GM12801 (cell line): ENCODE measurements at regions not wholly inside any gene's neighbourhood (a gene's known extent, or its start where the extent isn't known, plus 50 kb on each side); places are given as distances from the start of the nearest gene placed in this dataset.

Experiments
- CTCF ChIP-seq: IDR thresholded peaks from one replicate; pipeline ENCODE4 v1.5.1; 2011; ENCODE audit warnings: control low read depth; ENCODE audit not compliant: insufficient read length; ENCODE audit errors: extremely low read depth

GRCh38 chr1:221192055-221192454 lies 312.8 kb downstream of the HLX start:
- TF ChIP-seq CTCF = no peak

GRCh38 chr1:221200464-221200863 lies 321.2 kb downstream of the HLX start:
- no peak for TF ChIP-seq CTCF

GRCh38 chr1:221201773-221202172 lies 322.5 kb downstream of the HLX start:
- TF ChIP-seq CTCF = no peak

GRCh38 chr1:221203224-221204054 lies 324.2 kb downstream of the HLX start:
- no peak for TF ChIP-seq CTCF

GRCh38 chr1:221204055-221204833 lies 325.0 kb downstream of the HLX start:
- TF ChIP-seq CTCF = no peak

GRCh38 chr1:221206076-221206475 lies 326.8 kb downstream of the HLX start:
- no peak for TF ChIP-seq CTCF

- TF ChIP-seq CTCF = no peak
These were observed 333.7 kb downstream of the HLX start for GRCh38 chr1:221212926-221213325.
